Epithelial cell of esophagus (primary cell): ENCODE measurements at regions not wholly inside any gene's neighbourhood (a gene's known extent, or its start where the extent isn't known, plus 50 kb on each side); places are given as distances from the start of the nearest gene placed in this dataset.

ENCODE experiments used
- DNase-seq: peaks from one replicate; pipeline ENCODE4 v3.0.0; 2010; ENCODE audit warnings: low read depth
- H3K4me3 ChIP-seq: 2 replicates; pipeline ENCODE4 v1.5.1; 2011; ENCODE audit warnings: mild to moderate bottlenecking, low read length, control low read depth
- CTCF ChIP-seq: IDR thresholded peaks from 2 replicates; pipeline ENCODE4 v1.5.1; 2011; ENCODE audit warnings: low read depth, mild to moderate bottlenecking, low read length, control low read depth, inconsistent platforms; ENCODE audit not compliant: insufficient read depth; ENCODE audit errors: missing control alignments

- TF ChIP-seq CTCF = no peak
- peak; percentile 41 for DNase-seq
Observed at GRCh38 chr20:19932170-19932667, 84.9 kb upstream of the NAA20 start.

GRCh38 chr20:19934792-19935491 is 82.2 kb upstream of the NAA20 start:
- peak; percentile 83 for DNase-seq
- TF ChIP-seq CTCF = no peak
- peak overlapping the region; percentile 57 for H3K4me3 ChIP-seq

More at GRCh38 chr20:19932170-19932667, 84.9 kb upstream of the NAA20 start:
- no peak overlapping the region for H3K4me3 ChIP-seq

- TF ChIP-seq CTCF = no peak
- peak; percentile 95 for DNase-seq
- peak overlapping the region; percentile 57 for H3K4me3 ChIP-seq
Observed at GRCh38 chr20:19935842-19936241, 81.3 kb upstream of the NAA20 start.

- TF ChIP-seq CTCF = no peak
- no peak for DNase-seq
- H3K4me3 ChIP-seq = peak overlapping the region; percentile 57
Observed at GRCh38 chr20:19936466-19937200, 80.5 kb upstream of the NAA20 start.

GRCh38 chr20:19937218-19937617 is 79.9 kb upstream of the NAA20 start:
- no peak for DNase-seq
- TF ChIP-seq CTCF = no peak
- peak overlapping the region; percentile 57 for H3K4me3 ChIP-seq

GRCh38 chr20:19937651-19938420 is 79.3 kb upstream of the NAA20 start:
- no peak for DNase-seq
- no peak for TF ChIP-seq CTCF
- H3K4me3 ChIP-seq = no peak overlapping the region
